SK-N-SH (cell line): ENCODE measurements at regions not wholly inside any gene's neighbourhood (a gene's known extent, or its start where the extent isn't known, plus 50 kb on each side); places are given as distances from the start of the nearest gene placed in this dataset.

Source experiments
- CTCF ChIA-PET: fragments of 300-600, 350-600 bp; formaldehyde crosslinking; extraction: SDS; loops from one replicate; lab custom pipeline; 2021; lab: Yijun Ruan, JAX
- POLR2A ChIA-PET: fragments of 350-600 bp; sonication (Branson Sonifier 250); formaldehyde crosslinking; extraction: SDS; loops from one replicate; lab custom pipeline; 2020; ENCODE audit warnings: antibody characterized with exemption, inconsistent platforms; lab: Yijun Ruan, JAX
- DNase-seq: peaks from one replicate; pipeline ENCODE4 v3.0.0; 2012
- H2AFZ ChIP-seq: fragments of 200-600 bp; sonication (generic); 2 replicates; pipeline ENCODE4 v1.8.1; 2016; ENCODE audit warnings: antibody characterized with exemption, mild to moderate bottlenecking, low read depth
- H3F3A ChIP-seq: fragments of 200-600 bp; sonication (generic); replicated peaks from 2 replicates; pipeline ENCODE3; 2016; ENCODE audit warnings: antibody characterized with exemption, mild to moderate bottlenecking; ENCODE audit not compliant: insufficient read depth
- H3K27ac ChIP-seq, 2 experiments: fragments of 200-500 bp in 1 of 2; fragments of 200-600 bp in 1 of 2; sonication (Bioruptor generic) in 1 of 2; sonication (generic), shearing (Covaris generic) in 1 of 2; 2 replicates each; pipeline versions ENCODE4 v1.5.1 to v1.6.1; 2014 to 2016; ENCODE audit warnings: low read depth in 2 of 2, inconsistent platforms in 1 of 2, low read length in 1 of 2, mild to moderate bottlenecking in 1 of 2, mixed read lengths in 1 of 2
- H3K27me3 ChIP-seq: fragments of 200-600 bp; sonication (generic), shearing (Covaris generic); 2 replicates; pipeline ENCODE4 v1.6.1; 2016; ENCODE audit warnings: mixed run types; ENCODE audit not compliant: insufficient read depth
- H3K36me3 ChIP-seq, 2 experiments: fragments of 200-500 bp in 1 of 2; fragments of 200-600 bp in 1 of 2; sonication (Bioruptor generic) in 1 of 2; sonication (generic) in 1 of 2; replicated peaks in 1 of 2; 2 replicates each; pipeline versions ENCODE3 to v1.5.1; 2014 to 2016; ENCODE audit warnings: low read length in 1 of 2, mild to moderate bottlenecking in 1 of 2; ENCODE audit not compliant: insufficient read depth in 2 of 2, control insufficient read depth in 1 of 2
- H3K4me1 ChIP-seq, 2 experiments: fragments of 200-500 bp in 1 of 2; fragments of 200-600 bp in 1 of 2; sonication (Bioruptor generic) in 1 of 2; sonication (generic), shearing (Covaris generic) in 1 of 2; 2 replicates each; pipeline versions ENCODE4 v1.5.1 to v1.6.1; 2014 to 2016; ENCODE audit warnings: low read depth in 1 of 2, low read length in 1 of 2, mixed run types in 1 of 2; ENCODE audit not compliant: insufficient read depth in 2 of 2, control insufficient read depth in 1 of 2
- H3K4me2 ChIP-seq: fragments of 200-600 bp; sonication (generic), shearing (Covaris generic); 2 replicates; pipeline ENCODE4 v1.6.1; 2017; ENCODE audit warnings: mixed run types
- H3K4me3 ChIP-seq, 2 experiments: fragments of 200-500 bp in 1 of 2; fragments of 200-600 bp in 1 of 2; sonication (Bioruptor generic) in 1 of 2; sonication (generic), shearing (Covaris generic) in 1 of 2; 2 replicates each; pipeline versions ENCODE4 v1.5.1 to v1.8.1; 2014 to 2016; ENCODE audit warnings: low read depth in 2 of 2, inconsistent platforms in 1 of 2, low read length in 1 of 2, mild to moderate bottlenecking in 1 of 2, mixed read lengths in 1 of 2, moderate library complexity in 1 of 2
- H3K79me2 ChIP-seq: fragments of 200-600 bp; sonication (generic); 2 replicates; pipeline ENCODE4 v1.8.1; 2017; ENCODE audit warnings: mild to moderate bottlenecking; ENCODE audit not compliant: insufficient read depth
- H3K9ac ChIP-seq: fragments of 200-600 bp; sonication (generic); 2 replicates; pipeline ENCODE4 v1.6.1; 2017; ENCODE audit warnings: mixed run types
- H3K9me2 ChIP-seq: fragments of 200-600 bp; sonication (generic); 2 replicates; pipeline ENCODE4 v1.6.1; 2017; ENCODE audit warnings: mixed run types
- H3K9me3 ChIP-seq: fragments of 200-600 bp; sonication (generic); 2 replicates; pipeline ENCODE4 v1.6.1; 2017; ENCODE audit warnings: mixed run types, mild to moderate bottlenecking, moderate library complexity
- H4K20me1 ChIP-seq: fragments of 200-600 bp; sonication (generic); 2 replicates; pipeline ENCODE4 v1.6.1; 2017; ENCODE audit warnings: mild to moderate bottlenecking, mixed run types; ENCODE audit not compliant: insufficient read depth
- CHD2 ChIP-seq: fragments of 150-350 bp; IDR thresholded peaks from 2 replicates; pipeline ENCODE4 v1.6.1; 2018; ENCODE audit warnings: low read length; ENCODE audit not compliant: partially characterized antibody
- FOXJ3 ChIP-seq: sonication (generic); formaldehyde crosslinking; IDR thresholded peaks from 2 replicates; pipeline ENCODE4 v1.5.1; 2020; ENCODE audit warnings: mild to moderate bottlenecking, missing genetic modification reagents
- FOXM1 ChIP-seq: IDR thresholded peaks from 2 replicates; pipeline ENCODE4 v1.4.0; 2012; ENCODE audit warnings: low read depth, mild to moderate bottlenecking
- GABPA ChIP-seq: IDR thresholded peaks from 2 replicates; pipeline ENCODE4 v1.4.0; 2012; ENCODE audit warnings: low read depth, mild to moderate bottlenecking
- JUND ChIP-seq: IDR thresholded peaks from 2 replicates; pipeline ENCODE4 v1.4.0; 2012
- MAX ChIP-seq: IDR thresholded peaks from 2 replicates; pipeline ENCODE4 v1.4.0; 2012; ENCODE audit warnings: low read depth
- MEF2A ChIP-seq: IDR thresholded peaks from 2 replicates; pipeline ENCODE4 v1.4.0; 2012; ENCODE audit warnings: low read depth, borderline replicate concordance
- MXI1 ChIP-seq: IDR thresholded peaks from 2 replicates; pipeline ENCODE4 v1.6.1; 2012; ENCODE audit warnings: mild to moderate bottlenecking, low read depth, low read length, improper control_type of control experiment
- NRF1 ChIP-seq: IDR thresholded peaks from 2 replicates; pipeline ENCODE4 v1.6.1; 2012; ENCODE audit warnings: low read depth, mild to moderate bottlenecking, low read length
- PBX3 ChIP-seq: IDR thresholded peaks from 2 replicates; pipeline ENCODE4; 2012
- POLR2AphosphoS5 ChIP-seq: IDR thresholded peaks from 2 replicates; pipeline ENCODE4 v1.6.1; 2012; ENCODE audit warnings: low read depth, low read length
- RCOR1 ChIP-seq: fragments of 150-350 bp; IDR thresholded peaks from 2 replicates; pipeline ENCODE4 v1.6.1; 2017; ENCODE audit warnings: antibody characterized with exemption, low read length
- SIN3A ChIP-seq: IDR thresholded peaks from 2 replicates; pipeline ENCODE4 v1.6.1; 2012; ENCODE audit warnings: low read depth, mild to moderate bottlenecking, low read length, moderate library complexity, borderline replicate concordance
- TAF1 ChIP-seq: IDR thresholded peaks from 2 replicates; pipeline ENCODE4 v1.6.1; 2012; ENCODE audit warnings: low read depth, mild to moderate bottlenecking, low read length, moderate library complexity, borderline replicate concordance
- USF2 ChIP-seq: fragments of 150-350 bp; IDR thresholded peaks from 2 replicates; pipeline ENCODE4 v1.6.1; 2017; ENCODE audit warnings: antibody characterized with exemption, low read length, low read depth, borderline replicate concordance
- YY1 ChIP-seq: IDR thresholded peaks from 2 replicates; pipeline ENCODE4 v1.4.0; 2012; ENCODE audit warnings: low read depth, mild to moderate bottlenecking
- ZBTB33 ChIP-seq: IDR thresholded peaks from 2 replicates; pipeline ENCODE4 v1.4.0; 2012; ENCODE audit warnings: low read depth, borderline replicate concordance
- WGBS: methylation state at CpG from one replicate; pipeline ENCODE4 v1.1.6; 2017; ENCODE audit warnings: low lambda C conversion rate; 5-methylcytosine and 5-hydroxymethylcytosine counted together
- TF ChIP-seq, protein P1 (sequence below): IDR thresholded peaks from 2 replicates; pipeline ENCODE4 v1.6.1; 2012; ENCODE audit warnings: mild to moderate bottlenecking, low read depth, low read length, moderate library complexity

GRCh38 chr3:110243081-110243480 lies 828.5 kb upstream of the NECTIN3 start (continued):
- TF ChIP-seq RCOR1 (no peak), NRF1 (no peak), SIN3A (no peak), PBX3 (no peak), CHD2 (no peak), MAX (no peak), TAF1 (no peak)

DNA sequence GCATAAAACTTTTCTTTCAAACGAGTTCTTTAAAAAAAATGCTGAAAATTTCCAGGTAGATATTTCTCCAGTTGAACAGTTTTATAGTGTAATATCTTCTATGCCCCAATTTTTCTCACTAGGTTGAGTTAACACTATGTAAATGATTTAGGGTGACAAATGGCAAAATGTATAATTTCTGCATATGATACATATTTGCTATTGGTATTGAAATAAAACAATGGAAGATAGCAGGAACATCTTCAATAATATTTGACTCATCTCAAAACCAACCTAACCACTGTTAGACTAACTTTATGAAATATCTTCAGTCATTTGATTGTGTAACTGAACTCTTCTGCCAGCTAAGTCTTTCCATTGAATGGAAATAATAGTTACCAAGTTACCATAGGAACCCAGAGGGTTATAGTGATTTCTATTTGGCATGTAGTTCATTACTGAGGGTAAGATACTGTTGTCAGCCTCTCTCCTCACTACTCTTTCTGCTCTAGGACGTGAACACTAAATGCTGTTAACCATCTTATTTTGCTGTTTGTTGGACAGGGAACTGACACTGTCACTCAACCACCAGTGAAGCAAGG lies 824.7 kb upstream of the NECTIN3 start:
- Histone ChIP-seq H2AFZ (no peak overlapping the region), H3K9me2 (no peaks in the 10 kb centered on the region), H3K4me2 (no peak overlapping the region), H3F3A (no peaks in the 10 kb centered on the region), H3K4me3 (no peak overlapping the region), H3K4me1 (no peaks in the 10 kb centered on the region), H3K79me2 (no peaks in the 10 kb centered on the region), H3K9ac (no peak overlapping the region), H4K20me1 (no peaks in the 10 kb centered on the region), H3K27ac (no peak overlapping the region), H3K27me3 (no peaks in the 10 kb centered on the region), H3K9me3 (no peaks in the 10 kb centered on the region), H3K36me3 (no peaks in the 10 kb centered on the region)
- ChIA-PET POLR2A (no interaction called here), CTCF (no interaction called here)
- TF ChIP-seq, protein P1, sequence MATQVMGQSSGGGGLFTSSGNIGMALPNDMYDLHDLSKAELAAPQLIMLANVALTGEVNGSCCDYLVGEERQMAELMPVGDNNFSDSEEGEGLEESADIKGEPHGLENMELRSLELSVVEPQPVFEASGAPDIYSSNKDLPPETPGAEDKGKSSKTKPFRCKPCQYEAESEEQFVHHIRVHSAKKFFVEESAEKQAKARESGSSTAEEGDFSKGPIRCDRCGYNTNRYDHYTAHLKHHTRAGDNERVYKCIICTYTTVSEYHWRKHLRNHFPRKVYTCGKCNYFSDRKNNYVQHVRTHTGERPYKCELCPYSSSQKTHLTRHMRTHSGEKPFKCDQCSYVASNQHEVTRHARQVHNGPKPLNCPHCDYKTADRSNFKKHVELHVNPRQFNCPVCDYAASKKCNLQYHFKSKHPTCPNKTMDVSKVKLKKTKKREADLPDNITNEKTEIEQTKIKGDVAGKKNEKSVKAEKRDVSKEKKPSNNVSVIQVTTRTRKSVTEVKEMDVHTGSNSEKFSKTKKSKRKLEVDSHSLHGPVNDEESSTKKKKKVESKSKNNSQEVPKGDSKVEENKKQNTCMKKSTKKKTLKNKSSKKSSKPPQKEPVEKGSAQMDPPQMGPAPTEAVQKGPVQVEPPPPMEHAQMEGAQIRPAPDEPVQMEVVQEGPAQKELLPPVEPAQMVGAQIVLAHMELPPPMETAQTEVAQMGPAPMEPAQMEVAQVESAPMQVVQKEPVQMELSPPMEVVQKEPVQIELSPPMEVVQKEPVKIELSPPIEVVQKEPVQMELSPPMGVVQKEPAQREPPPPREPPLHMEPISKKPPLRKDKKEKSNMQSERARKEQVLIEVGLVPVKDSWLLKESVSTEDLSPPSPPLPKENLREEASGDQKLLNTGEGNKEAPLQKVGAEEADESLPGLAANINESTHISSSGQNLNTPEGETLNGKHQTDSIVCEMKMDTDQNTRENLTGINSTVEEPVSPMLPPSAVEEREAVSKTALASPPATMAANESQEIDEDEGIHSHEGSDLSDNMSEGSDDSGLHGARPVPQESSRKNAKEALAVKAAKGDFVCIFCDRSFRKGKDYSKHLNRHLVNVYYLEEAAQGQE: no peak
- TF ChIP-seq YY1 (no peak), FOXM1 (no peak), ZBTB33 (no peak), USF2 (no peak), MEF2A (no peak), JUND (no peak), GABPA (no peak), POLR2AphosphoS5 (no peak), TAF1 (no peak), FOXJ3 (CRISPR knock-in tag) (no peak), MXI1 (no peak), CHD2 (no peak)
- 27% methylated on average over 2 of the region's 2 CpGs for WGBS
- no peak for DNase-seq
